ENCODE measurements at regions not wholly inside any gene's neighbourhood (a gene's known extent, or its start where the extent isn't known, plus 50 kb on each side); places are given as distances from the start of the nearest gene placed in this dataset.

GRCh38 chr3:19652336-19652735 is 281.7 kb downstream of the EFHB start:
- no peak for TF ChIP-seq CTCF (IDR thresholded peaks at IDR 0.05; ENCODE audit: insufficient read depth, low read length)
- TF ChIP-seq REST (IDR thresholded peaks at IDR 0.05; ENCODE audit: insufficient replicate concordance, low read depth), result no peak
- no peak for TF ChIP-seq POLR2AphosphoS5 (IDR thresholded peaks at IDR 0.05; ENCODE audit: low read depth)
- TF ChIP-seq GABPA (IDR thresholded peaks at IDR 0.05; ENCODE audit: low read depth), result no peak
- TF ChIP-seq SPI1 (IDR thresholded peaks at IDR 0.05; ENCODE audit: borderline replicate concordance, low read depth), result no peak
- Histone ChIP-seq H3K27ac (replicated peaks) (no peak overlapping the region), H3K27me3 (ENCODE audit: insufficient read depth, poor library complexity, severe bottlenecking) (no peaks in the 10 kb centered on the region), H3K4me3 (replicated peaks; ENCODE audit: insufficient read depth, low read length) (no peak overlapping the region)
- no peak for DNase-seq (ENCODE audit: low read depth in 1 of 2, low spot score in 1 of 2)

GRCh38 chr3:19645093-19645492 is 288.9 kb downstream of the EFHB start:
- no peak overlapping the region for H3K4me3 ChIP-seq (replicated peaks; ENCODE audit: insufficient read depth, low read length)
- DNase-seq (ENCODE audit: low read depth in 1 of 2, low spot score in 1 of 2), result no peak
- no peaks in the 10 kb centered on the region for H3K27me3 ChIP-seq (ENCODE audit: insufficient read depth, poor library complexity, severe bottlenecking)
- no peak for TF ChIP-seq GABPA (IDR thresholded peaks at IDR 0.05; ENCODE audit: low read depth)
- no peak for TF ChIP-seq REST (IDR thresholded peaks at IDR 0.05; ENCODE audit: insufficient replicate concordance, low read depth)
- TF ChIP-seq SPI1 (IDR thresholded peaks at IDR 0.05; ENCODE audit: borderline replicate concordance, low read depth), result no peak
- TF ChIP-seq CTCF (IDR thresholded peaks at IDR 0.05; ENCODE audit: insufficient read depth, low read length), result no peak
- no peak for TF ChIP-seq POLR2AphosphoS5 (IDR thresholded peaks at IDR 0.05; ENCODE audit: low read depth)
- H3K27ac ChIP-seq (replicated peaks), result no peak overlapping the region

- DNase-seq (ENCODE audit: low read depth in 1 of 2, low spot score in 1 of 2), result peak; percentile 1 to 21
- H3K4me3 ChIP-seq (replicated peaks; ENCODE audit: insufficient read depth, low read length), result no peak overlapping the region
- peak; percentile 80 for TF ChIP-seq SPI1 (IDR thresholded peaks at IDR 0.05; ENCODE audit: borderline replicate concordance, low read depth)
- TF ChIP-seq GABPA (IDR thresholded peaks at IDR 0.05; ENCODE audit: low read depth), result no peak
- TF ChIP-seq CTCF (IDR thresholded peaks at IDR 0.05; ENCODE audit: insufficient read depth, low read length), result no peak
- TF ChIP-seq POLR2AphosphoS5 (IDR thresholded peaks at IDR 0.05; ENCODE audit: low read depth), result no peak
- TF ChIP-seq REST (IDR thresholded peaks at IDR 0.05; ENCODE audit: insufficient replicate concordance, low read depth), result no peak
- H3K27ac ChIP-seq (replicated peaks), result no peak overlapping the region
- no peaks in the 10 kb centered on the region for H3K27me3 ChIP-seq (ENCODE audit: insufficient read depth, poor library complexity, severe bottlenecking)
Measured at GRCh38 chr3:19644405-19644804, 289.6 kb downstream of the EFHB start.
